H1 (cell line): ENCODE measurements at regions not wholly inside any gene's neighbourhood (a gene's known extent, or its start where the extent isn't known, plus 50 kb on each side); places are given as distances from the start of the nearest gene placed in this dataset.

Source experiments
- CTCF ChIA-PET: fragments of 300-600 bp; sonication (Branson Sonifier 250); formaldehyde crosslinking; loops from one replicate; lab custom pipeline; 2021; ENCODE audit not compliant: partially characterized antibody; lab: Charles Lee
- POLR2A ChIA-PET: fragments of 300-600 bp; sonication (Branson Sonifier 250); formaldehyde crosslinking; loops from one replicate; lab custom pipeline; 2021; ENCODE audit warnings: inconsistent platforms; ENCODE audit not compliant: partially characterized antibody; lab: Charles Lee
- DNase-seq, 2 experiments: peaks; one replicate each; pipeline versions ENCODE4 v3.0.0 to v3.0.0-alpha.2; 2010 to 2022; ENCODE audit warnings: low spot score in 2 of 2, low read depth in 1 of 2, mixed read lengths in 1 of 2
- FAIRE-seq: peaks from 2 replicates; lab custom pipeline; 2011; peaks lifted over from hg19 to GRCh38; lab: Jason Lieb, UNC
- H2AFZ ChIP-seq: 2 replicates; pipeline ENCODE4 v1.8.1; 2012; ENCODE audit warnings: low read length, inconsistent platforms
- H2AK5ac ChIP-seq: 2 replicates; pipeline ENCODE4 v1.6.1; 2013; ENCODE audit warnings: low read depth, low read length
- H2BK120ac ChIP-seq: replicated peaks from 2 replicates; pipeline ENCODE3; 2013; ENCODE audit warnings: low read depth, low read length, inconsistent platforms
- H2BK12ac ChIP-seq: 2 replicates; pipeline ENCODE4 v1.6.1; 2013; ENCODE audit warnings: low read depth, low read length
- H2BK15ac ChIP-seq: 2 replicates; pipeline ENCODE4 v1.6.1; 2013; ENCODE audit warnings: low read length
- H2BK20ac ChIP-seq: 2 replicates; pipeline ENCODE4 v1.6.1; 2013; ENCODE audit warnings: low read length
- H2BK5ac ChIP-seq: 2 replicates; pipeline ENCODE4 v1.6.1; 2013; ENCODE audit warnings: low read depth, low read length
- H3K14ac ChIP-seq: 2 replicates; pipeline ENCODE4 v1.6.1; 2013; ENCODE audit warnings: inconsistent platforms; ENCODE audit not compliant: insufficient read length
- H3K18ac ChIP-seq: 2 replicates; pipeline ENCODE4 v1.6.1; 2013; ENCODE audit warnings: low read length; ENCODE audit errors: extremely low read depth
- H3K23ac ChIP-seq: 2 replicates; pipeline ENCODE4 v1.6.1; 2013; ENCODE audit warnings: inconsistent platforms; ENCODE audit not compliant: insufficient read length
- H3K23me2 ChIP-seq: 2 replicates; pipeline ENCODE4 v1.6.1; 2013; ENCODE audit warnings: low read depth, low read length
- H3K27ac ChIP-seq: 2 replicates; pipeline ENCODE4 v1.6.1; 2011; ENCODE audit warnings: low read depth, low read length, inconsistent platforms
- H3K27me3 ChIP-seq, 4 experiments: replicated peaks in 1 of 4; 1 replicate in 1 of 4; 2 replicates in 3 of 4; pipeline versions ENCODE4 v1.6.1 to v1.8.1; 2011 to 2013; ENCODE audit warnings: low read length in 3 of 4, mild to moderate bottlenecking in 3 of 4, inconsistent platforms in 2 of 4, mixed read lengths in 2 of 4, moderate library complexity in 1 of 4; ENCODE audit not compliant: control insufficient read depth in 3 of 4, insufficient read depth in 3 of 4; ENCODE audit errors: extremely low read depth in 1 of 4
- H3K36me3 ChIP-seq, 4 experiments: 2 replicates each; pipeline versions ENCODE4 v1.6.1 to v1.8.1; 2011 to 2013; ENCODE audit warnings: mild to moderate bottlenecking in 4 of 4, low read length in 3 of 4, moderate library complexity in 2 of 4, control low read depth in 1 of 4, inconsistent platforms in 1 of 4; ENCODE audit not compliant: insufficient read depth in 4 of 4, control insufficient read depth in 2 of 4
- H3K4ac ChIP-seq: replicated peaks from 2 replicates; pipeline ENCODE3; 2013; ENCODE audit warnings: low read length, low read depth, mixed read lengths, inconsistent platforms; ENCODE audit not compliant: insufficient read length
- H3K4me1 ChIP-seq, 4 experiments: replicated peaks in 1 of 4; 1 replicate in 1 of 4; 2 replicates in 3 of 4; pipeline versions ENCODE4 v1.6.1 to v1.8.1; 2011 to 2013; ENCODE audit warnings: low read length in 3 of 4, inconsistent platforms in 2 of 4, mixed read lengths in 1 of 4; ENCODE audit not compliant: insufficient read depth in 4 of 4, control insufficient read depth in 3 of 4
- H3K4me2 ChIP-seq, 2 experiments: 2 replicates each; pipeline versions ENCODE4 v1.6.1 to v1.8.1; 2011 to 2013; ENCODE audit warnings: low read depth in 2 of 2, low read length in 2 of 2, control low read depth in 1 of 2, inconsistent platforms in 1 of 2, mild to moderate bottlenecking in 1 of 2; ENCODE audit not compliant: insufficient read depth in 1 of 2
- H3K4me3 ChIP-seq, 4 experiments: fragments of 200-600, 300-600 bp in 1 of 4; sonication (generic), shearing (Covaris generic), sonication (Bioruptor Twin) in 1 of 4; 2 replicates each; pipeline versions ENCODE4 v1.5.1 to v1.8.1; 2011 to 2016; ENCODE audit warnings: low read length in 4 of 4, low read depth in 3 of 4, control low read depth in 2 of 4, inconsistent platforms in 2 of 4, mild to moderate bottlenecking in 2 of 4, mixed read lengths in 1 of 4, moderate library complexity in 1 of 4; ENCODE audit not compliant: insufficient read depth in 2 of 4; ENCODE audit errors: extremely low read depth in 1 of 4
- H3K56ac ChIP-seq: replicated peaks from 2 replicates; pipeline ENCODE3; 2013; ENCODE audit warnings: low read depth, mild to moderate bottlenecking, mixed read lengths, low read length, inconsistent platforms; ENCODE audit not compliant: insufficient read length
- H3K79me1 ChIP-seq: 2 replicates; pipeline ENCODE4 v1.6.1; 2013; ENCODE audit warnings: low read depth, low read length, control low read depth
- H3K79me2 ChIP-seq, 2 experiments: 2 replicates each; pipeline versions ENCODE4 v1.6.1 to v1.8.1; 2012 to 2013; ENCODE audit warnings: low read length in 2 of 2, mild to moderate bottlenecking in 2 of 2, inconsistent platforms in 1 of 2; ENCODE audit not compliant: insufficient read depth in 2 of 2, control insufficient read depth in 1 of 2
- H3K9ac ChIP-seq, 4 experiments: replicated peaks in 1 of 4; 1 replicate in 1 of 4; 2 replicates in 3 of 4; pipeline versions ENCODE4 v1.6.1 to v1.8.1; 2011 to 2013; ENCODE audit warnings: low read depth in 3 of 4, low read length in 3 of 4, control low read depth in 2 of 4, mild to moderate bottlenecking in 2 of 4, moderate library complexity in 2 of 4, inconsistent platforms in 1 of 4; ENCODE audit errors: extremely low read depth in 1 of 4
- H3K9me3 ChIP-seq, 2 experiments: 2 replicates each; pipeline versions ENCODE4 v1.6.1 to v1.8.1; 2012 to 2013; ENCODE audit warnings: mild to moderate bottlenecking in 2 of 2, moderate library complexity in 2 of 2, control low read depth in 1 of 2, inconsistent platforms in 1 of 2, low read depth in 1 of 2, low read length in 1 of 2, mixed read lengths in 1 of 2; ENCODE audit not compliant: insufficient read depth in 2 of 2
- H4K20me1 ChIP-seq, 2 experiments: replicated peaks in 1 of 2; 2 replicates each; pipeline versions ENCODE3 to v1.8.1; 2011 to 2013; ENCODE audit warnings: inconsistent platforms in 2 of 2, low read length in 2 of 2, mild to moderate bottlenecking in 1 of 2; ENCODE audit not compliant: insufficient read depth in 2 of 2, control insufficient read depth in 1 of 2
- H4K5ac ChIP-seq: 2 replicates; pipeline ENCODE4 v1.6.1; 2013; ENCODE audit warnings: low read length, low read depth, mixed read lengths, inconsistent platforms; ENCODE audit not compliant: insufficient read length
- H4K8ac ChIP-seq: 2 replicates; pipeline ENCODE4 v1.8.0; 2013; ENCODE audit warnings: mild to moderate bottlenecking, moderate library complexity, low read length, inconsistent platforms; ENCODE audit not compliant: insufficient read depth; ENCODE audit errors: extremely low read depth
- H4K91ac ChIP-seq: replicated peaks from 2 replicates; pipeline ENCODE3; 2013; ENCODE audit warnings: low read length, mixed read lengths, inconsistent platforms; ENCODE audit not compliant: insufficient read length
- BCL11A ChIP-seq, 2 experiments: IDR thresholded peaks; one replicate each; pipeline ENCODE4 v1.6.1; 2011; ENCODE audit warnings: low read depth in 2 of 2, low read length in 2 of 2, mild to moderate bottlenecking in 2 of 2
- CBX5 ChIP-seq: fragments of 300-800, 300-1000 bp; sonication (generic); IDR thresholded peaks from 2 replicates; pipeline ENCODE4 v1.7.1; 2016; ENCODE audit warnings: antibody characterized with exemption, low read length, low read depth
- CBX8 ChIP-seq: fragments of 300-800, 300-1000 bp; sonication (generic); IDR thresholded peaks from 2 replicates; pipeline ENCODE4 v1.7.1; 2016; ENCODE audit warnings: low read depth, low read length, borderline replicate concordance
- CEBPB ChIP-seq: IDR thresholded peaks from 2 replicates; pipeline ENCODE4 v1.6.1; 2012; ENCODE audit warnings: low read depth, low read length
- CREB1 ChIP-seq: IDR thresholded peaks from 2 replicates; pipeline ENCODE4 v1.6.1; 2012; ENCODE audit warnings: inconsistent platforms
- EP300 ChIP-seq, 2 experiments: IDR thresholded peaks; 1 replicate in 1 of 2; 2 replicates in 1 of 2; pipeline ENCODE4 v1.6.1; 2011 to 2012; ENCODE audit warnings: low read depth in 2 of 2, low read length in 2 of 2, mild to moderate bottlenecking in 2 of 2, borderline replicate concordance in 1 of 2, inconsistent platforms in 1 of 2, moderate library complexity in 1 of 2
- FOSL1 ChIP-seq: IDR thresholded peaks from 2 replicates; pipeline ENCODE4 v1.6.1; 2011; ENCODE audit warnings: mild to moderate bottlenecking, low read depth, low read length, moderate library complexity; ENCODE audit not compliant: insufficient read depth
- GTF2F1 ChIP-seq: IDR thresholded peaks from 2 replicates; pipeline ENCODE4 v1.6.1; 2012; ENCODE audit warnings: low read depth, low read length, improper control_type of control experiment, borderline replicate concordance
- MAFK ChIP-seq: IDR thresholded peaks from 2 replicates; pipeline ENCODE4 v1.6.1; 2012; ENCODE audit warnings: low read depth, mild to moderate bottlenecking, improper control_type of control experiment, low read length
- TAF1 ChIP-seq: IDR thresholded peaks from 2 replicates; pipeline ENCODE4 v1.6.1; 2011; ENCODE audit warnings: mild to moderate bottlenecking, low read depth, low read length
- WGBS, 2 experiments: shearing (Covaris generic) in 1 of 2; methylation state at CpG; one replicate each; pipeline versions ENCODE4 v1.1.6 to v1.1.7; 2013 to 2015; ENCODE audit warnings: low lambda C conversion rate in 2 of 2, mixed read lengths in 2 of 2, inconsistent platforms in 1 of 2, low coverage in 1 of 2, missing lambda C conversion rate in 1 of 2; ENCODE audit not compliant: insufficient replicate concordance in 2 of 2, insufficient coverage in 1 of 2, insufficient read length in 1 of 2; ENCODE audit errors: extremely low coverage in 1 of 2, missing lambda C conversion rate in 1 of 2; 5-methylcytosine and 5-hydroxymethylcytosine counted together
- TF ChIP-seq, protein P1 (sequence below), 3 experiments: IDR thresholded peaks; 1 replicate in 2 of 3; 2 replicates in 1 of 3; pipeline versions ENCODE4 v1.5.1 to v1.6.1; 2011; ENCODE audit warnings: low read length in 3 of 3, mild to moderate bottlenecking in 3 of 3, inconsistent platforms in 2 of 3, low read depth in 1 of 3, moderate library complexity in 1 of 3; ENCODE audit not compliant: insufficient read depth in 1 of 3; ENCODE audit errors: control extremely low read depth in 1 of 3

GRCh38 chr2:118721817-118722551 lies 125.5 kb downstream of the EN1 start:
- no peak overlapping the region for H4K5ac ChIP-seq
- DNase-seq (no peak), FAIRE-seq (no peak)
- H3K79me1 ChIP-seq = no peaks in the 10 kb centered on the region
- ChIA-PET POLR2A (no interaction called here), CTCF (interaction anchor here (0.9 kb wide), 1 partner anchor 178 kb away, joined by 3 read pairs; no protein-coding TSS in a partner anchor)
- H2AK5ac ChIP-seq = no peak overlapping the region
- no peak overlapping the region for H3K4me3 ChIP-seq
- no peak overlapping the region for H2BK15ac ChIP-seq
- no peak overlapping the region for H3K9ac ChIP-seq
- H3K18ac ChIP-seq = no peak overlapping the region
- no peak overlapping the region for H4K91ac ChIP-seq
- no peaks in the 10 kb centered on the region for H3K4me1 ChIP-seq
- H3K56ac ChIP-seq = no peak overlapping the region
- H3K14ac ChIP-seq = no peak overlapping the region
- no peaks in the 10 kb centered on the region for H3K27me3 ChIP-seq
- H3K27ac ChIP-seq = no peak overlapping the region
- no peak overlapping the region for H3K23ac ChIP-seq
- H3K9me3 ChIP-seq = no peaks in the 10 kb centered on the region
- no peak overlapping the region for H2BK5ac ChIP-seq
- 87% methylated on average over 11 of the region's 11 CpGs; no CpG with 5 or more reads in 1 of the 2 experiments for WGBS, 2 experiments
- H3K4ac ChIP-seq = no peak overlapping the region
- H3K23me2 ChIP-seq = peaks cover 2% of the 10 kb centered on the region; the same call in 1 of the 2 replicates
- no peak overlapping the region for H3K4me2 ChIP-seq
- no peak overlapping the region for H2BK20ac ChIP-seq
- H2BK120ac ChIP-seq = no peak overlapping the region
- no peaks in the 10 kb centered on the region for H3K36me3 ChIP-seq
- H3K79me2 ChIP-seq = no peaks in the 10 kb centered on the region
- H4K20me1 ChIP-seq = no peaks in the 10 kb centered on the region
- H2AFZ ChIP-seq = no peak overlapping the region
- no peak overlapping the region for H2BK12ac ChIP-seq
- no peak overlapping the region for H4K8ac ChIP-seq
- no peak for TF ChIP-seq BCL11A (IDR thresholded peaks at IDR 0.05; ENCODE audit: low read depth in 2 of 2, low read length in 2 of 2)
- TF ChIP-seq GTF2F1 = no peak
- TF ChIP-seq, protein P1, sequence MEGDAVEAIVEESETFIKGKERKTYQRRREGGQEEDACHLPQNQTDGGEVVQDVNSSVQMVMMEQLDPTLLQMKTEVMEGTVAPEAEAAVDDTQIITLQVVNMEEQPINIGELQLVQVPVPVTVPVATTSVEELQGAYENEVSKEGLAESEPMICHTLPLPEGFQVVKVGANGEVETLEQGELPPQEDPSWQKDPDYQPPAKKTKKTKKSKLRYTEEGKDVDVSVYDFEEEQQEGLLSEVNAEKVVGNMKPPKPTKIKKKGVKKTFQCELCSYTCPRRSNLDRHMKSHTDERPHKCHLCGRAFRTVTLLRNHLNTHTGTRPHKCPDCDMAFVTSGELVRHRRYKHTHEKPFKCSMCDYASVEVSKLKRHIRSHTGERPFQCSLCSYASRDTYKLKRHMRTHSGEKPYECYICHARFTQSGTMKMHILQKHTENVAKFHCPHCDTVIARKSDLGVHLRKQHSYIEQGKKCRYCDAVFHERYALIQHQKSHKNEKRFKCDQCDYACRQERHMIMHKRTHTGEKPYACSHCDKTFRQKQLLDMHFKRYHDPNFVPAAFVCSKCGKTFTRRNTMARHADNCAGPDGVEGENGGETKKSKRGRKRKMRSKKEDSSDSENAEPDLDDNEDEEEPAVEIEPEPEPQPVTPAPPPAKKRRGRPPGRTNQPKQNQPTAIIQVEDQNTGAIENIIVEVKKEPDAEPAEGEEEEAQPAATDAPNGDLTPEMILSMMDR (IDR thresholded peaks at IDR 0.05; ENCODE audit: control extremely low read depth in 1 of 3, insufficient read depth in 1 of 3, low read depth in 1 of 3, low read length in 3 of 3) = no peak
- TF ChIP-seq CEBPB = no peak
- no peak for TF ChIP-seq MAFK
- no peak for TF ChIP-seq TAF1
- no peak for TF ChIP-seq FOSL1
- no peak for TF ChIP-seq CREB1
- TF ChIP-seq CBX8 = no peak
- no peak for TF ChIP-seq EP300 (IDR thresholded peaks at IDR 0.05; ENCODE audit: borderline replicate concordance in 1 of 2, low read depth in 2 of 2, low read length in 2 of 2)
- TF ChIP-seq CBX5 = no peak
